Spinal cord (tissue), 9 donors: ENCODE measurements at regions not wholly inside any gene's neighbourhood (a gene's known extent, or its start where the extent isn't known, plus 50 kb on each side); places are given as distances from the start of the nearest gene placed in this dataset.
"Not testable (repeated sequence)": the region's sequence is repeated elsewhere in the genome, so short reads cannot be mapped to it uniquely, and the experiment has no call there.

Experiments
- DNase-seq, 6 donors: peaks; one replicate each; pipeline versions ENCODE4 v3.0.0 to v3.0.0-alpha.2; 2013 to 2015; ENCODE audit warnings: low spot score in 6 of 6, low read depth in 4 of 6
- H3K27ac ChIP-seq: one replicate; pipeline ENCODE4 v1.5.1; 2013; ENCODE audit warnings: low read depth, low read length, control low read depth
- H3K27me3 ChIP-seq: one replicate; pipeline ENCODE4 v1.6.1; 2013; ENCODE audit warnings: low read length; ENCODE audit not compliant: control insufficient read depth, insufficient read depth
- H3K36me3 ChIP-seq: one replicate; pipeline ENCODE4 v1.6.1; 2013; ENCODE audit warnings: low read length; ENCODE audit not compliant: control insufficient read depth, insufficient read depth
- H3K4me1 ChIP-seq: one replicate; pipeline ENCODE4 v1.6.1; 2013; ENCODE audit warnings: low read length; ENCODE audit not compliant: control insufficient read depth, insufficient read depth
- H3K4me3 ChIP-seq: one replicate; pipeline ENCODE4 v1.5.1; 2013; ENCODE audit warnings: low read depth, low read length, control low read depth
- H3K9me3 ChIP-seq: one replicate; pipeline ENCODE4 v1.6.1; 2013; ENCODE audit warnings: low read length; ENCODE audit not compliant: control insufficient read depth, insufficient read depth
- WGBS: methylation state at CpG from one replicate; pipeline ENCODE4 v1.1.5; 2013; ENCODE audit warnings: missing lambda C conversion rate; ENCODE audit not compliant: insufficient coverage; 5-methylcytosine and 5-hydroxymethylcytosine counted together
- donor health status: healthy.

GRCh38 chr14:104396682-104397470, 182.7 kb upstream of the C14orf180 start:
- Histone ChIP-seq H3K9me3 (peaks cover 2% of the 10 kb centered on the region), H3K27ac (no peak overlapping the region), H3K36me3 (no peaks in the 10 kb centered on the region), H3K4me1 (peaks cover 18% of the 10 kb centered on the region), H3K27me3 (no peaks in the 10 kb centered on the region), H3K4me3 (no peak overlapping the region)
- no peak for DNase-seq
- 92% methylated on average over 13 of the region's 17 CpGs for WGBS

GRCh38 chr14:104397956-104398355, 181.6 kb upstream of the C14orf180 start:
- Histone ChIP-seq H3K9me3 (peaks cover 2% of the 10 kb centered on the region), H3K27me3 (no peaks in the 10 kb centered on the region), H3K4me1 (peaks cover 9% of the 10 kb centered on the region), H3K4me3 (no peak overlapping the region), H3K27ac (no peak overlapping the region), H3K36me3 (no peaks in the 10 kb centered on the region)
- no peak for DNase-seq
- WGBS, result no CpG with 5 or more reads among the region's 2 CpGs

- no peak overlapping the region for H3K4me3 ChIP-seq
- DNase-seq, result no peak
- H3K27me3 ChIP-seq, result no peaks in the 10 kb centered on the region
- WGBS, result no CpG with 5 or more reads among the region's 7 CpGs
- H3K27ac ChIP-seq, result no peak overlapping the region
- H3K9me3 ChIP-seq, result peaks cover 2% of the 10 kb centered on the region
- H3K4me1 ChIP-seq, result peaks cover 4% of the 10 kb centered on the region
- no peaks in the 10 kb centered on the region for H3K36me3 ChIP-seq
Measured at GRCh38 chr14:104398656-104399055, 180.9 kb upstream of the C14orf180 start.

GRCh38 chr14:104399432-104400155, 180.0 kb upstream of the C14orf180 start:
- Histone ChIP-seq H3K36me3 (no peaks in the 10 kb centered on the region), H3K9me3 (peaks cover 2% of the 10 kb centered on the region), H3K27me3 (no peaks in the 10 kb centered on the region), H3K27ac (no peak overlapping the region), H3K4me1 (no peaks in the 10 kb centered on the region), H3K4me3 (no peak overlapping the region)
- peak in 1 of 6 donors; percentile 58 for DNase-seq
- 59% methylated on average over 10 of the region's 10 CpGs for WGBS

- no peak overlapping the region for H3K27ac ChIP-seq
- no peaks in the 10 kb centered on the region for H3K4me1 ChIP-seq
- peaks cover 2% of the 10 kb centered on the region for H3K9me3 ChIP-seq
- no peak overlapping the region for H3K4me3 ChIP-seq
- WGBS, result 93% methylated on average over 2 of the region's 4 CpGs
- DNase-seq, result no peak
- H3K27me3 ChIP-seq, result no peaks in the 10 kb centered on the region
- no peaks in the 10 kb centered on the region for H3K36me3 ChIP-seq
Measured at GRCh38 chr14:104400355-104400754, 179.2 kb upstream of the C14orf180 start.

- WGBS, result 96% methylated on average over 4 of the region's 4 CpGs
- H3K9me3 ChIP-seq, result peaks cover 2% of the 10 kb centered on the region
- no peak for DNase-seq
- no peak overlapping the region for H3K27ac ChIP-seq
- no peak overlapping the region for H3K4me3 ChIP-seq
- no peaks in the 10 kb centered on the region for H3K27me3 ChIP-seq
- no peaks in the 10 kb centered on the region for H3K36me3 ChIP-seq
- H3K4me1 ChIP-seq, result no peaks in the 10 kb centered on the region
Measured at GRCh38 chr14:104401785-104402184, 177.8 kb upstream of the C14orf180 start.

- 98% methylated on average over 4 of the region's 4 CpGs for WGBS
- not testable (repeated sequence) for H3K36me3 ChIP-seq, DNase-seq, H3K4me3 ChIP-seq, H3K27me3 ChIP-seq, H3K9me3 ChIP-seq, H3K4me1 ChIP-seq, H3K27ac ChIP-seq
Measured at GRCh38 chr14:104402303-104402702, 177.3 kb upstream of the C14orf180 start.

- Histone ChIP-seq H3K4me3 (no peak overlapping the region), H3K36me3 (no peaks in the 10 kb centered on the region), H3K9me3 (no peaks in the 10 kb centered on the region), H3K4me1 (no peaks in the 10 kb centered on the region), H3K27me3 (no peaks in the 10 kb centered on the region), H3K27ac (no peak overlapping the region)
- WGBS, result 91% methylated on average over 11 of the region's 11 CpGs
- no peak for DNase-seq
Measured at GRCh38 chr14:104403421-104404220, 175.9 kb upstream of the C14orf180 start.

- no peaks in the 10 kb centered on the region for H3K9me3 ChIP-seq
- no peaks in the 10 kb centered on the region for H3K36me3 ChIP-seq
Measured at GRCh38 chr14:104404922-104405321, 174.6 kb upstream of the C14orf180 start.

More at GRCh38 chr14:104404922-104405321, 174.6 kb upstream of the C14orf180 start:
- no peak for DNase-seq
- Histone ChIP-seq H3K4me3 (no peak overlapping the region), H3K27ac (no peak overlapping the region), H3K27me3 (no peaks in the 10 kb centered on the region), H3K4me1 (no peaks in the 10 kb centered on the region)
- WGBS, result 82% methylated on average over 5 of the region's 7 CpGs
